Keratinocyte (primary cell): ENCODE measurements at regions not wholly inside any gene's neighbourhood (a gene's known extent, or its start where the extent isn't known, plus 50 kb on each side); places are given as distances from the start of the nearest gene placed in this dataset.

Source experiments
- DNase-seq: peaks from one replicate; pipeline ENCODE4 v3.0.0-alpha.2; 2011; ENCODE audit warnings: low read depth, missing footprints, low spot score
- FAIRE-seq: peaks from 2 replicates; lab custom pipeline; 2011; peaks lifted over from hg19 to GRCh38; lab: Jason Lieb, UNC
- H2AFZ ChIP-seq: 2 replicates; pipeline ENCODE4 v1.6.0; 2012; ENCODE audit warnings: low read length, control low read depth, inconsistent platforms; ENCODE audit not compliant: control insufficient read depth
- H3K27ac ChIP-seq: 2 replicates; pipeline ENCODE4 v1.5.1; 2011; ENCODE audit warnings: low read length; ENCODE audit not compliant: control insufficient read depth, insufficient read depth
- H3K27me3 ChIP-seq: 3 replicates; pipeline ENCODE4 v1.6.0; 2011; ENCODE audit warnings: low read length; ENCODE audit not compliant: control insufficient read depth, insufficient read depth; ENCODE audit errors: extremely low read depth
- H3K36me3 ChIP-seq, 2 experiments: 2 replicates in 1 of 2; 3 replicates in 1 of 2; pipeline ENCODE4 v1.5.1; 2011; ENCODE audit warnings: low read length in 2 of 2, mild to moderate bottlenecking in 1 of 2; ENCODE audit not compliant: control insufficient read depth in 2 of 2, insufficient read depth in 2 of 2; ENCODE audit errors: extremely low read depth in 1 of 2
- H3K4me1 ChIP-seq: 3 replicates; pipeline ENCODE4 v1.5.1; 2011; ENCODE audit warnings: low read length; ENCODE audit not compliant: control insufficient read depth, insufficient read depth; ENCODE audit errors: extremely low read depth
- H3K4me2 ChIP-seq: 3 replicates; pipeline ENCODE4 v1.6.0; 2011; ENCODE audit warnings: low read depth, low read length; ENCODE audit not compliant: control insufficient read depth, insufficient read depth; ENCODE audit errors: extremely low read depth
- H3K4me3 ChIP-seq, 3 experiments: fragments of 200-600 bp in 1 of 3; sonication (generic) in 1 of 3; 2 replicates in 2 of 3; 3 replicates in 1 of 3; pipeline ENCODE4 v1.5.1; 2011 to 2016; ENCODE audit warnings: low read length in 3 of 3, mild to moderate bottlenecking in 3 of 3, control low read depth in 2 of 3, inconsistent platforms in 1 of 3, low read depth in 1 of 3, mixed read lengths in 1 of 3, mixed run types in 1 of 3, moderate library complexity in 1 of 3; ENCODE audit not compliant: control insufficient read depth in 2 of 3, insufficient read depth in 2 of 3; ENCODE audit errors: extremely low read depth in 1 of 3
- H3K79me2 ChIP-seq: 2 replicates; pipeline ENCODE4 v1.6.0; 2012; ENCODE audit warnings: low read length; ENCODE audit not compliant: control insufficient read depth, insufficient read depth
- H3K9ac ChIP-seq: 3 replicates; pipeline ENCODE4 v1.6.0; 2011; ENCODE audit warnings: low read length; ENCODE audit not compliant: control insufficient read depth, insufficient read depth; ENCODE audit errors: extremely low read depth
- H3K9me1 ChIP-seq: 3 replicates; pipeline ENCODE4 v1.6.0; 2011; ENCODE audit warnings: low read length; ENCODE audit not compliant: control insufficient read depth, insufficient read depth; ENCODE audit errors: extremely low read depth
- H3K9me3 ChIP-seq: 2 replicates; pipeline ENCODE4 v1.5.1; 2012; ENCODE audit warnings: low read depth, low read length; ENCODE audit not compliant: control insufficient read depth
- H4K20me1 ChIP-seq: 3 replicates; pipeline ENCODE4 v1.6.0; 2011; ENCODE audit warnings: low read length; ENCODE audit not compliant: control insufficient read depth, insufficient read depth; ENCODE audit errors: extremely low read depth
- EZH2 ChIP-seq: IDR thresholded peaks from one replicate; pipeline ENCODE4 v1.6.1; 2012; ENCODE audit warnings: inconsistent platforms, mild to moderate bottlenecking, low read length, moderate library complexity
- dilution Hi-C: fragments of 300-500 bp; cut with MboI; formaldehyde crosslinking; loops from one replicate; pipeline ENCODE4 v1.7.0; 2020; ENCODE audit warnings: low sequenced_read_pairs; ENCODE audit not compliant: extremely low pct_ligation_motif_present
- TF ChIP-seq, protein P1 (sequence below), 3 experiments: IDR thresholded peaks in 1 of 3; conservative IDR thresholded peaks in 1 of 3; optimal IDR thresholded peaks in 1 of 3; 2 replicates in 2 of 3; 3 replicates in 1 of 3; pipeline versions ENCODE3 to v1.5.1; 2011; ENCODE audit warnings: low read length in 3 of 3, mild to moderate bottlenecking in 3 of 3, moderate library complexity in 2 of 3, control low read depth in 1 of 3, inconsistent platforms in 1 of 3; ENCODE audit not compliant: insufficient read depth in 2 of 3; ENCODE audit errors: extremely low read depth in 1 of 3

DNA sequence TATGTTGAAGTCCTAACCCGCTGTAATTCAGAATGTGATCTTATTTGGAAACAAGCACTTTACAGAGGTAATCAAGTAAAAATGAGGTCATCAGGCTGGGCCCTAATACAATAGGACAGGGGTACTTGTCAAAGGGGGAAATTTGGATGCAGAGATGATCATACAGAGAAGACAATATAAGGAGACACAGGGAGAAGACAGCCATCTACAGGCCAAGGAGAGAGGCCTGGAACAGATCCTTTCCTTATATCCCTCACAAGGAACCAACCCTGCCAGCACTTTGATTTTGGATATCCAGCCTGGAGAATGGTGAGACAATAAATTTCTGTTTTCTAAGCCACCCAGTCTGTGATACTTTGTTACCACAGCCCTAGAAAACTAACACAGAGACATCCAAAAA, 104.3 kb downstream of the METTL4 start:
- no peak for TF ChIP-seq EZH2
- TF ChIP-seq, protein P1, sequence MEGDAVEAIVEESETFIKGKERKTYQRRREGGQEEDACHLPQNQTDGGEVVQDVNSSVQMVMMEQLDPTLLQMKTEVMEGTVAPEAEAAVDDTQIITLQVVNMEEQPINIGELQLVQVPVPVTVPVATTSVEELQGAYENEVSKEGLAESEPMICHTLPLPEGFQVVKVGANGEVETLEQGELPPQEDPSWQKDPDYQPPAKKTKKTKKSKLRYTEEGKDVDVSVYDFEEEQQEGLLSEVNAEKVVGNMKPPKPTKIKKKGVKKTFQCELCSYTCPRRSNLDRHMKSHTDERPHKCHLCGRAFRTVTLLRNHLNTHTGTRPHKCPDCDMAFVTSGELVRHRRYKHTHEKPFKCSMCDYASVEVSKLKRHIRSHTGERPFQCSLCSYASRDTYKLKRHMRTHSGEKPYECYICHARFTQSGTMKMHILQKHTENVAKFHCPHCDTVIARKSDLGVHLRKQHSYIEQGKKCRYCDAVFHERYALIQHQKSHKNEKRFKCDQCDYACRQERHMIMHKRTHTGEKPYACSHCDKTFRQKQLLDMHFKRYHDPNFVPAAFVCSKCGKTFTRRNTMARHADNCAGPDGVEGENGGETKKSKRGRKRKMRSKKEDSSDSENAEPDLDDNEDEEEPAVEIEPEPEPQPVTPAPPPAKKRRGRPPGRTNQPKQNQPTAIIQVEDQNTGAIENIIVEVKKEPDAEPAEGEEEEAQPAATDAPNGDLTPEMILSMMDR (optimal IDR thresholded peaks at IDR 0.05 in 1 of 3, IDR thresholded peaks at IDR 0.05 in 1 of 3, conservative IDR thresholded peaks at IDR 0.05 in 1 of 3; ENCODE audit: extremely low read depth in 1 of 3, insufficient read depth in 2 of 3, low read length in 3 of 3) = peak in 2 of 3 experiments; percentile 17 to 28
- dilution Hi-C loops = no loop called here
- H3K9me3 ChIP-seq = no peaks in the 10 kb centered on the region
- no peaks in the 10 kb centered on the region for H3K36me3 ChIP-seq
- no peaks in the 10 kb centered on the region for H3K9me1 ChIP-seq
- no peaks in the 10 kb centered on the region for H3K4me1 ChIP-seq
- no peak overlapping the region for H2AFZ ChIP-seq
- H3K4me3 ChIP-seq = no peak overlapping the region
- H3K9ac ChIP-seq = no peak overlapping the region
- no peak for DNase-seq
- no peaks in the 10 kb centered on the region for H4K20me1 ChIP-seq
- no peaks in the 10 kb centered on the region for H3K27me3 ChIP-seq
- no peak overlapping the region for H3K4me2 ChIP-seq
- no peak overlapping the region for H3K27ac ChIP-seq
- no peaks in the 10 kb centered on the region for H3K79me2 ChIP-seq
- no peak for FAIRE-seq

- no peaks in the 10 kb centered on the region for H3K4me1 ChIP-seq
- FAIRE-seq = no peak
- TF ChIP-seq, protein P1 (optimal IDR thresholded peaks at IDR 0.05 in 1 of 3, IDR thresholded peaks at IDR 0.05 in 1 of 3, conservative IDR thresholded peaks at IDR 0.05 in 1 of 3; ENCODE audit: extremely low read depth in 1 of 3, insufficient read depth in 2 of 3, low read length in 3 of 3) = no peak
- no peak for TF ChIP-seq EZH2
- no peak overlapping the region for H3K4me3 ChIP-seq
- no peak overlapping the region for H3K27ac ChIP-seq
- H3K79me2 ChIP-seq = no peaks in the 10 kb centered on the region
- H3K27me3 ChIP-seq = no peaks in the 10 kb centered on the region
- DNase-seq = no peak
- no peaks in the 10 kb centered on the region for H3K9me3 ChIP-seq
- dilution Hi-C loops = no loop called here
- no peaks in the 10 kb centered on the region for H4K20me1 ChIP-seq
- H3K9me1 ChIP-seq = no peaks in the 10 kb centered on the region
- H3K4me2 ChIP-seq = no peak overlapping the region
- H2AFZ ChIP-seq = no peak overlapping the region
- no peaks in the 10 kb centered on the region for H3K36me3 ChIP-seq
- H3K9ac ChIP-seq = no peak overlapping the region
These were observed 103.3 kb downstream of the METTL4 start for GRCh38 chr18:2468051-2468450.
